Left lung (tissue), 4 donors: ENCODE measurements at regions not wholly inside any gene's neighbourhood (a gene's known extent, or its start where the extent isn't known, plus 50 kb on each side); places are given as distances from the start of the nearest gene placed in this dataset.

Experiments used
- ATAC-seq: fragments of 200-7000 bp; cut with Tn5 transposase; one replicate; pipeline ENCODE4 v1.9.1; 2020; ENCODE audit warnings: moderate library complexity
- DNase-seq, 4 donors: peaks; one replicate each; pipeline ENCODE4 v3.0.0-alpha.2; 2013 to 2020
- H3K27ac ChIP-seq, 2 donors: fragments of 200-600 bp; sonication (generic) in 1 of 2; one replicate each; pipeline versions ENCODE4 v1.5.0 to v1.8.0; 2020 to 2021
- H3K27me3 ChIP-seq, 2 donors: fragments of 200-600 bp; sonication (generic) in 1 of 2; one replicate each; pipeline versions ENCODE4 v1.5.0 to v1.8.0; 2020 to 2021
- H3K36me3 ChIP-seq, 2 donors: fragments of 200-600 bp; sonication (generic) in 1 of 2; one replicate each; pipeline versions ENCODE4 v1.5.0 to v1.8.0; 2020 to 2021
- H3K4me1 ChIP-seq, 2 donors: fragments of 200-600 bp; one replicate each; pipeline ENCODE4 v1.8.0; 2021
- H3K4me3 ChIP-seq, 2 donors: fragments of 200-600 bp; sonication (generic) in 1 of 2; one replicate each; pipeline versions ENCODE4 v1.5.0 to v1.8.0; 2020 to 2021; ENCODE audit warnings: mild to moderate bottlenecking in 1 of 2
- H3K9me3 ChIP-seq, 2 donors: fragments of 200-600 bp; sonication (generic) in 1 of 2; one replicate each; pipeline versions ENCODE4 v1.5.0 to v1.8.0; 2020 to 2021
- intact Hi-C, 2 donors: fragments of 100-400 bp; cut with DNase I; formaldehyde crosslinking; loops; one replicate each; pipeline versions ENCODE4 v1.11.2 to v1.14.2; 2022
- TF ChIP-seq, protein P1 (sequence below), 2 donors: fragments of 200-600 bp; sonication (generic) in 1 of 2; IDR thresholded peaks; one replicate each; pipeline versions ENCODE4 v1.5.0 to v1.8.0; 2021; ENCODE audit warnings: antibody characterized with exemption in 2 of 2
- donor health status: DM: no; HTN: yes; CAD: no.
- donor health status: DM: no; HTN: no; CAD: no.

DNA sequence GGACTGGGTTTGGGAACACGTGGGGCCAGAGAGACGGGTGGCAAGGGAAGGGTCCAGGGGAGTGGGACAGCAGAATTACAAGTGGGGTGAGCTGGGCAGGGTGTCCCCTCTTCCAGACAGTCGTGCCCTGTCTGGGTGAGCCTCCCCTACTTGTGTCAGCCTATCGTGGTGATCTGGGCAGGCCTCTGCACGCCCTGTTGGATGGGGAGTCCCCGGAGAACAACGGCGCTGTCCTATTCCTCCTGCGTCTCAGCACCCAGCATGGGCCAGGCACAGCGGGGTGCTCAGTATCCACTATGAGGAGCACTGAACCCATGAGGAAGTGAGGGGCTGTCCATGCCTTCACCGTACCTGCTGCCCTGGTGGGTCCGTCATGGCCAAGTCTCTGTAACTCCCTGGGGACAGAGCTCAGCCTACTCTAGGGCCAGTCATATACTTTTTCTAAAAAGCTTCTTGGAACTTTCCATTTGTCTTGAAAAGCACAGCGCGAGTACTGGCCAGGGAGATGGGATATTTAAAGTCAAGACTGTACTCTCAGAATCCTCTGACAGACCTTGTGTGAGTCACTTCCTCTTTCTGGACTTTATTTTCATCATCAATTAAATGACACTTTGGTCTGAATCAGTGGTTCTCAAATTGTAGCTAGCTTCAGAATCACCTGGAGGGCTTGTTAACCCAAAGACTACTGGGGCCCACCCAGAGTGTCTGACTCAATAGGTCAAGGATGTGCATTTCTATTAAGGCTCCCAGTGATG lies 81.7 kb upstream of the NECTIN1 start:
- H3K4me1 ChIP-seq, result no peaks in the 10 kb centered on the region
- H3K36me3 ChIP-seq, result no peaks in the 10 kb centered on the region
- DNase-seq (no peak), ATAC-seq (no peak)
- no peak overlapping the region for H3K27ac ChIP-seq
- H3K4me3 ChIP-seq, result no peak overlapping the region
- no peaks in the 10 kb centered on the region for H3K9me3 ChIP-seq
- peaks cover 0 to 21% of the 10 kb centered on the region in 2 donors for H3K27me3 ChIP-seq
- intact Hi-C loops, result no loop called here
- TF ChIP-seq, protein P1, sequence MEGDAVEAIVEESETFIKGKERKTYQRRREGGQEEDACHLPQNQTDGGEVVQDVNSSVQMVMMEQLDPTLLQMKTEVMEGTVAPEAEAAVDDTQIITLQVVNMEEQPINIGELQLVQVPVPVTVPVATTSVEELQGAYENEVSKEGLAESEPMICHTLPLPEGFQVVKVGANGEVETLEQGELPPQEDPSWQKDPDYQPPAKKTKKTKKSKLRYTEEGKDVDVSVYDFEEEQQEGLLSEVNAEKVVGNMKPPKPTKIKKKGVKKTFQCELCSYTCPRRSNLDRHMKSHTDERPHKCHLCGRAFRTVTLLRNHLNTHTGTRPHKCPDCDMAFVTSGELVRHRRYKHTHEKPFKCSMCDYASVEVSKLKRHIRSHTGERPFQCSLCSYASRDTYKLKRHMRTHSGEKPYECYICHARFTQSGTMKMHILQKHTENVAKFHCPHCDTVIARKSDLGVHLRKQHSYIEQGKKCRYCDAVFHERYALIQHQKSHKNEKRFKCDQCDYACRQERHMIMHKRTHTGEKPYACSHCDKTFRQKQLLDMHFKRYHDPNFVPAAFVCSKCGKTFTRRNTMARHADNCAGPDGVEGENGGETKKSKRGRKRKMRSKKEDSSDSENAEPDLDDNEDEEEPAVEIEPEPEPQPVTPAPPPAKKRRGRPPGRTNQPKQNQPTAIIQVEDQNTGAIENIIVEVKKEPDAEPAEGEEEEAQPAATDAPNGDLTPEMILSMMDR (IDR thresholded peaks at IDR 0.05), result no peak

DNA sequence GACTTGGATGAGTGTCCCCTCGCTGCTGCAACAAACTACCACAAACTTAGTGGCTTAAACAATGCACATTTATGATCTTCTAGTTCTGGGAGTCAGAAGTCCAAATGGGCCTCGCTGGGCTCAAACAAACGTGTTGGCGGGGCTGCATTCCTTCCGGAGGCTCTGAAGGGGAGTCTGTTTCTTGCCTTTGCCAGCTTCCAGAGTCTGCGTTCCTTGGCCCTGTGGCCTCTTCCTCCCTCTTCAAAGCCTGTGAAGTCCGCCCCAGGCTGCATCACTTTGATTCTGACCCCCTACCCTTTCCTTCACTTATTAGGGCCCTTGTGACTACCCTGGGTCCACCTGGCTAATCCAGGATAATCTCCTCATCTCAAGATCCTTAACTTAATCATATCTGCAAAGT lies 80.3 kb upstream of the NECTIN1 start:
- Histone ChIP-seq H3K27me3 (peaks cover 0 to 21% of the 10 kb centered on the region in 2 donors), H3K27ac (no peak overlapping the region), H3K36me3 (no peaks in the 10 kb centered on the region), H3K9me3 (no peaks in the 10 kb centered on the region), H3K4me3 (no peak overlapping the region), H3K4me1 (no peaks in the 10 kb centered on the region)
- intact Hi-C loops, result no loop called here
- ATAC-seq (no peak), DNase-seq (no peak)
- TF ChIP-seq, protein P1 (IDR thresholded peaks at IDR 0.05), result no peak

DNA sequence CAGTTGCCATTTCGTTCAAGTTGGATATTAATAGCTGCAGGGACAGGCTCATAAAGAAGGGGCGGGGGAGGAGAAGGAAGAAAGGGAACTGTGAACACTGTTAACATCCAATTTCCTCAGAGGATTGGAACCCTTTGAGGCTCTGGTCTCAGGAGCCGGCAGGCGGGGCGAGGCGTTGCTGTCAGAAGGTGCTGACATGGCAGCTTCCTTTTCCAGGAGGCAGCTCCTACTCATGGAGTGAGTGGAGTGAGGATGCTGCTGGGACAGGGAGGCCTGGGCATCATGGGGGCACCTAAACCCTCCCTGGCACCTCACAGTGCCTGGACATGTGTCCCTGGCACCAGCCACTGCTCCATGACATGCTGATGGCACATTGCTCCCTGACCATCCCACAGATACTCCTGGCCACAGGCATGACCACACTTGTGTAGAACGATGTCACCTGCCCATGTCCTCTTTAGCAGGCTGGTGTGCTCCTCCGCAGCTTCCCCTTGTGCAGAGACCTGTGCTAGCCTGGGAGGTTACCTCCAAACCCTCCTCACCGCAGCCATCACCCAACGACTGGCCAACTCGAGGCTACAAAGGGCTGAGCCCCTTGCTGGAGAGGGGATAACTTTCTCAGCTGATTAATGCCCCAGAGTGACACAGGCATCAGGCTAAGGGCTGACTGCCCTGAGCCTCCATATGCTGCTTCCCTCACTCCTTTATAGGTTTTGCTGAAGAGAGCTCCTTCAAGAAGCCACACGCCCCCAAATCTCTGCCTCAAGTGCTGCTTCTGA lies 79.6 kb upstream of the NECTIN1 start:
- H3K27ac ChIP-seq, result no peak overlapping the region
- no peak overlapping the region for H3K4me3 ChIP-seq
- no peak for DNase-seq
- TF ChIP-seq, protein P1 (IDR thresholded peaks at IDR 0.05), result no peak
- no peaks in the 10 kb centered on the region for H3K4me1 ChIP-seq
- H3K9me3 ChIP-seq, result no peaks in the 10 kb centered on the region
- intact Hi-C loops, result no loop called here
- H3K36me3 ChIP-seq, result no peaks in the 10 kb centered on the region
- peaks cover 0 to 21% of the 10 kb centered on the region in 2 donors for H3K27me3 ChIP-seq
- no peak for ATAC-seq

DNA sequence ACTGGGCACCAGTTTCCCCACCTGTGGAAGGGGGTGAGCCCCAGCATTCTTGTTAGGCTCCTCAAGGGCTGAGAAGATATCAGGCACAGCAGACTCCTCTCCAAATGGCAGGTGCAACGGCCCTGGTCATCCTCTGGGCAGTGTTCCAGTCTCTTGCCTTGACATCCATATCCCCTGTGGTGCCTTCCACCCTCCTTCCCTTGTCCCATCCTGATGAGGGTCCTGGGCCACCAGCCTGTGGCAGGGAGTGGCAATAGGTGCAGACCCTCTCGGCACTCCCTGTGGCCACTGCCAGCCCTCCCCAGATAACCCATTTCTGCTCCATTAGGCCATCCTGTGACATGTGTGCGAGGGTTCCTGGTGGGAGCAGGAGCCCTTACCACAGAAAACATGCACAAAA lies 78.8 kb upstream of the NECTIN1 start:
- TF ChIP-seq, protein P1 (IDR thresholded peaks at IDR 0.05), result no peak
- intact Hi-C loops, result no loop called here
- ATAC-seq, result no peak

DNA sequence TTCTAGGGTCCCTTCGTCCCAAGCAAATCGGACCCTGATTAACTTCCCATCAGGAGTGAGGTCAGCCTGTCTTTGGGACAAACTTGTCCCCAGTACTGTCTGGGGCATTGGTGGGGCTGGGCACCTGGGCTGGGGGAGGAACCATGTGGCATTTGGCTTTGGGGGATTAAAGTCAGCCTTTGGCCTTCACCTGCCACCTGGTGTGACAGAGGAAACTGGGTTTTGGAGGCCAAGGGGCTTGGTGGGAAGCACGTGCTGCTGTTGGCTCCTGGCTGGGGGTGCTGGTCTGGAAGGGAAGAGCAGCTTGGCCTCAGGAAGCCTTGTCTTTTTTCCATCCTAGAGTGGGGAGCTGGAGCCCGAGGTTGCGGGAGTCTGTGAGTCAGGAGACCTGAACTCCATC lies 78.4 kb upstream of the NECTIN1 start:
- TF ChIP-seq, protein P1 (IDR thresholded peaks at IDR 0.05), result no peak
- Histone ChIP-seq H3K27ac (no peak overlapping the region), H3K36me3 (no peaks in the 10 kb centered on the region), H3K4me1 (no peaks in the 10 kb centered on the region), H3K4me3 (no peak overlapping the region), H3K9me3 (no peaks in the 10 kb centered on the region), H3K27me3 (peaks cover 0 to 21% of the 10 kb centered on the region in 2 donors)
- ATAC-seq (no peak), DNase-seq (no peak)
- intact Hi-C loops, result no loop called here

More for the DNA sequence above, 78.8 kb upstream of the NECTIN1 start:
- Histone ChIP-seq H3K27ac (no peak overlapping the region), H3K36me3 (no peaks in the 10 kb centered on the region), H3K4me1 (no peaks in the 10 kb centered on the region), H3K27me3 (peaks cover 0 to 21% of the 10 kb centered on the region in 2 donors), H3K9me3 (no peaks in the 10 kb centered on the region), H3K4me3 (no peak overlapping the region)
- DNase-seq, result no peak
